ENCODE measurements at regions not wholly inside any gene's neighbourhood (a gene's known extent, or its start where the extent isn't known, plus 50 kb on each side); places are given as distances from the start of the nearest gene placed in this dataset.

- DNase-seq, result peak; percentile 63
Observed at GRCh38 chr1:219304227-219305226, 130.8 kb downstream of the LYPLAL1 start.

- no peak for DNase-seq
Observed at GRCh38 chr1:219302697-219303096, 129.0 kb downstream of the LYPLAL1 start.

- DNase-seq, result no peak
Observed at GRCh38 chr1:219299420-219299819, 125.7 kb downstream of the LYPLAL1 start.

GRCh38 chr1:219298571-219299148 is 125.0 kb downstream of the LYPLAL1 start:
- no peak for DNase-seq

GRCh38 chr1:219296430-219297355 is 123.0 kb downstream of the LYPLAL1 start:
- no peak for DNase-seq

GRCh38 chr1:219294251-219294650 is 120.6 kb downstream of the LYPLAL1 start:
- DNase-seq, result no peak

GRCh38 chr1:219293410-219293809 is 119.7 kb downstream of the LYPLAL1 start:
- no peak for DNase-seq

- DNase-seq, result no peak
Observed at GRCh38 chr1:219292999-219293398, 119.3 kb downstream of the LYPLAL1 start.

GRCh38 chr1:219292341-219292740 is 118.7 kb downstream of the LYPLAL1 start:
- DNase-seq, result no peak

GRCh38 chr1:219289171-219289570 is 115.5 kb downstream of the LYPLAL1 start:
- no peak for DNase-seq

- no peak for DNase-seq
Observed at GRCh38 chr1:219283541-219283940, 109.9 kb downstream of the LYPLAL1 start.

GRCh38 chr1:219281831-219282230 is 108.2 kb downstream of the LYPLAL1 start:
- DNase-seq, result no peak

GRCh38 chr1:219279017-219279770 is 105.5 kb downstream of the LYPLAL1 start:
- DNase-seq, result peak; percentile 78

- DNase-seq, result no peak
Observed at GRCh38 chr1:219278288-219278687, 104.6 kb downstream of the LYPLAL1 start.

GRCh38 chr1:219277304-219278105 is 103.8 kb downstream of the LYPLAL1 start:
- no peak for DNase-seq

- DNase-seq, result no peak
Observed at GRCh38 chr1:219276049-219276738, 102.5 kb downstream of the LYPLAL1 start.

- DNase-seq, result no peak
Observed at GRCh38 chr1:219273088-219273686, 99.5 kb downstream of the LYPLAL1 start.

GRCh38 chr1:219271818-219272535 is 98.3 kb downstream of the LYPLAL1 start:
- DNase-seq, result peak; percentile 17

GRCh38 chr1:219269171-219269570 is 95.5 kb downstream of the LYPLAL1 start:
- no peak for DNase-seq

GRCh38 chr1:219266524-219266923 is 92.8 kb downstream of the LYPLAL1 start:
- no peak for DNase-seq

All from DMS53 (cell line).